CD14-positive monocyte (primary cell): ENCODE measurements at regions not wholly inside any gene's neighbourhood (a gene's known extent, or its start where the extent isn't known, plus 50 kb on each side); places are given as distances from the start of the nearest gene placed in this dataset.

Experiments
- DNase-seq, 3 donors: peaks; one replicate each; pipeline ENCODE4 v3.0.0-alpha.2; 2011 to 2022
- H2AFZ ChIP-seq: 2 replicates; pipeline ENCODE4 v1.6.0; 2012; ENCODE audit warnings: mild to moderate bottlenecking, low read depth, low read length, inconsistent platforms; ENCODE audit not compliant: insufficient read depth, poor library complexity, severe bottlenecking
- H3K27ac ChIP-seq, 2 donors: 1 replicate in 1 of 2; 2 replicates in 1 of 2; pipeline ENCODE4 v1.5.1; 2012 to 2013; ENCODE audit warnings: low read length in 2 of 2, control low read depth in 1 of 2, inconsistent platforms in 1 of 2, low read depth in 1 of 2, mild to moderate bottlenecking in 1 of 2
- H3K27me3 ChIP-seq, 2 donors: one replicate each; pipeline versions ENCODE4 v1.6.0 to v1.6.1; 2011 to 2013; ENCODE audit warnings: low read length in 2 of 2; ENCODE audit not compliant: control insufficient read depth in 2 of 2, insufficient read depth in 2 of 2
- H3K36me3 ChIP-seq, 2 donors: replicated peaks in 1 of 2; 1 replicate in 1 of 2; 2 replicates in 1 of 2; pipeline versions ENCODE4 v1.5.1 to v1.6.1; 2012 to 2013; ENCODE audit warnings: low read length in 2 of 2, control low read depth in 1 of 2, inconsistent platforms in 1 of 2, mild to moderate bottlenecking in 1 of 2; ENCODE audit not compliant: insufficient read depth in 2 of 2, control insufficient read depth in 1 of 2
- H3K4me1 ChIP-seq, 2 donors: 1 replicate in 1 of 2; 2 replicates in 1 of 2; pipeline versions ENCODE4 v1.5.1 to v1.6.1; 2012 to 2013; ENCODE audit warnings: low read length in 2 of 2, control low read depth in 1 of 2, inconsistent platforms in 1 of 2, mild to moderate bottlenecking in 1 of 2, moderate library complexity in 1 of 2; ENCODE audit not compliant: insufficient read depth in 2 of 2, control insufficient read depth in 1 of 2
- H3K4me2 ChIP-seq: replicated peaks from 2 replicates; pipeline ENCODE3; 2012; ENCODE audit warnings: low read length, moderate library complexity, mild to moderate bottlenecking; ENCODE audit not compliant: poor library complexity, severe bottlenecking; ENCODE audit errors: extremely low read depth
- H3K4me3 ChIP-seq, 3 experiments: fragments of 200-600 bp in 1 of 3; sonication (generic) in 1 of 3; replicated peaks in 1 of 3; 1 replicate in 2 of 3; 2 replicates in 1 of 3; pipeline ENCODE4 v1.5.1; 2011 to 2013; ENCODE audit warnings: low read length in 3 of 3, mild to moderate bottlenecking in 3 of 3, control low read depth in 2 of 3, low read depth in 2 of 3, inconsistent platforms in 1 of 3, moderate library complexity in 1 of 3
- H3K79me2 ChIP-seq: 2 replicates; pipeline ENCODE4 v1.6.0; 2012; ENCODE audit warnings: mild to moderate bottlenecking, control low read depth, inconsistent platforms, low read length, moderate library complexity; ENCODE audit not compliant: insufficient read depth
- H3K9ac ChIP-seq: 2 replicates; pipeline ENCODE4 v1.6.0; 2017; ENCODE audit warnings: low read length, mild to moderate bottlenecking; ENCODE audit not compliant: insufficient read depth, poor library complexity, severe bottlenecking
- H3K9me3 ChIP-seq, 2 donors: replicated peaks in 1 of 2; 1 replicate in 1 of 2; 2 replicates in 1 of 2; pipeline versions ENCODE4 v1.5.1 to v1.6.1; 2012 to 2013; ENCODE audit warnings: low read length in 2 of 2, control low read depth in 1 of 2; ENCODE audit not compliant: control insufficient read depth in 1 of 2, insufficient read depth in 1 of 2
- H4K20me1 ChIP-seq: 2 replicates; pipeline ENCODE4 v1.6.0; 2012; ENCODE audit warnings: mild to moderate bottlenecking, low read length, control low read depth, moderate library complexity; ENCODE audit not compliant: insufficient read depth
- H3K27ac Mint-ChIP-seq, 7 donors: one replicate each; pipeline ENCODE4 v1.8.0; 2020; ENCODE audit warnings: mild to moderate bottlenecking in 7 of 7, mixed read lengths in 7 of 7, moderate library complexity in 6 of 7, inconsistent platforms in 2 of 7
- H3K27me3 Mint-ChIP-seq, 3 donors: one replicate each; pipeline ENCODE4 v1.8.0; 2021 to 2022; ENCODE audit warnings: low read depth in 3 of 3, mild to moderate bottlenecking in 3 of 3, mixed read lengths in 3 of 3, moderate library complexity in 3 of 3, inconsistent platforms in 1 of 3
- H3K36me3 Mint-ChIP-seq, 2 donors: one replicate each; pipeline ENCODE4 v1.8.0; 2020; ENCODE audit warnings: mixed read lengths in 2 of 2, inconsistent platforms in 1 of 2, mild to moderate bottlenecking in 1 of 2
- H3K4me1 Mint-ChIP-seq: one replicate; pipeline ENCODE4 v1.8.0; 2020; ENCODE audit warnings: mild to moderate bottlenecking, mixed read lengths
- H3K4me3 Mint-ChIP-seq, 2 donors: one replicate each; pipeline ENCODE4 v1.8.0; 2020; ENCODE audit warnings: mild to moderate bottlenecking in 2 of 2, mixed read lengths in 2 of 2, moderate library complexity in 1 of 2
- H3K9me3 Mint-ChIP-seq, 7 donors: one replicate each; pipeline ENCODE4 v1.8.0; 2020 to 2022; ENCODE audit warnings: mixed read lengths in 7 of 7, mild to moderate bottlenecking in 6 of 7, moderate library complexity in 6 of 7, inconsistent platforms in 2 of 7
- WGBS: methylation state at CpG from one replicate; pipeline ENCODE4 v1.1.5; 2013; ENCODE audit warnings: missing lambda C conversion rate; ENCODE audit not compliant: insufficient coverage; 5-methylcytosine and 5-hydroxymethylcytosine counted together
- intact Hi-C, 2 donors: fragments of 100-400 bp; cut with micrococcal nuclease; formaldehyde crosslinking; loops; one replicate each; pipeline versions ENCODE4 v1.15.0 to v1.15.1; 2023
- TF ChIP-seq, protein P1 (sequence below): fragments of 200-600 bp; IDR thresholded peaks from one replicate; pipeline ENCODE4 v1.8.0; 2022; ENCODE audit warnings: antibody characterized with exemption, mild to moderate bottlenecking

DNA sequence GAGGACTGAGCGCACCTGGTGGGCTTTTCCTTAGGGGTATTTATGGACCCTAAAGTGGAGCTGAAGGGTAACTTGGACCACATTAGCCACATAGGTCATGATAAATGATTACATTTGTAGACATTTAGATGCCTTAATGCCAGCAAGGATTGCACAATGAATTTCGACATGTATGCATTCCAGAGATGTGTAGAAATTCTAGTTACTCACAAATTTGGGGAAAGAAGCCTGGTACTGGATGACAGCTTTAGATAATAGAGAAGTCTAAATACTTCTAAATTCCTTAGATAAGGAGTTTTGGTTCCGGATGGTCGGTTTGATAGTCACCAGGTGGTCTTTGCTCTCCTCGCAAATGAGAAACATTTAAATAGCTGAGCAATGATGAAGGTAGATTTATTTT lies 609.5 kb upstream of the PRKX start:
- TF ChIP-seq, protein P1, sequence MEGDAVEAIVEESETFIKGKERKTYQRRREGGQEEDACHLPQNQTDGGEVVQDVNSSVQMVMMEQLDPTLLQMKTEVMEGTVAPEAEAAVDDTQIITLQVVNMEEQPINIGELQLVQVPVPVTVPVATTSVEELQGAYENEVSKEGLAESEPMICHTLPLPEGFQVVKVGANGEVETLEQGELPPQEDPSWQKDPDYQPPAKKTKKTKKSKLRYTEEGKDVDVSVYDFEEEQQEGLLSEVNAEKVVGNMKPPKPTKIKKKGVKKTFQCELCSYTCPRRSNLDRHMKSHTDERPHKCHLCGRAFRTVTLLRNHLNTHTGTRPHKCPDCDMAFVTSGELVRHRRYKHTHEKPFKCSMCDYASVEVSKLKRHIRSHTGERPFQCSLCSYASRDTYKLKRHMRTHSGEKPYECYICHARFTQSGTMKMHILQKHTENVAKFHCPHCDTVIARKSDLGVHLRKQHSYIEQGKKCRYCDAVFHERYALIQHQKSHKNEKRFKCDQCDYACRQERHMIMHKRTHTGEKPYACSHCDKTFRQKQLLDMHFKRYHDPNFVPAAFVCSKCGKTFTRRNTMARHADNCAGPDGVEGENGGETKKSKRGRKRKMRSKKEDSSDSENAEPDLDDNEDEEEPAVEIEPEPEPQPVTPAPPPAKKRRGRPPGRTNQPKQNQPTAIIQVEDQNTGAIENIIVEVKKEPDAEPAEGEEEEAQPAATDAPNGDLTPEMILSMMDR, result no peak
- Histone ChIP-seq H3K27ac (no peak overlapping the region), H4K20me1 (no peaks in the 10 kb centered on the region), H3K9me3 (peaks cover 0 to 5% of the 10 kb centered on the region in 2 donors), H3K79me2 (no peaks in the 10 kb centered on the region), H3K9ac (no peak overlapping the region), H3K36me3 (no peaks in the 10 kb centered on the region), H3K4me2 (no peak overlapping the region), H2AFZ (no peak overlapping the region), H3K27me3 (no peaks in the 10 kb centered on the region), H3K4me1 (no peaks in the 10 kb centered on the region), H3K4me3 (no peak overlapping the region)
- intact Hi-C loops, result no loop called here
- DNase-seq, result no peak
- H3K27ac Mint-ChIP-seq, result no peak overlapping the region
- no peaks in the 10 kb centered on the region for H3K27me3 Mint-ChIP-seq
- no peaks in the 10 kb centered on the region for H3K36me3 Mint-ChIP-seq
- H3K9me3 Mint-ChIP-seq, result peaks cover 0 to 5% (median 0%) of the 10 kb centered on the region in 7 donors
- no peak overlapping the region for H3K4me3 Mint-ChIP-seq
- H3K4me1 Mint-ChIP-seq, result no peaks in the 10 kb centered on the region
- no CpG with 5 or more reads among the region's 5 CpGs for WGBS

GRCh38 chrX:4320436-4320947 lies 607.0 kb upstream of the PRKX start:
- intact Hi-C loops, result no loop called here
- no peaks in the 10 kb centered on the region for H3K4me1 Mint-ChIP-seq

More at GRCh38 chrX:4320436-4320947, 607.0 kb upstream of the PRKX start:
- H3K79me2 ChIP-seq, result no peaks in the 10 kb centered on the region
- no peak overlapping the region for H2AFZ ChIP-seq
- no peak overlapping the region for H3K9ac ChIP-seq
- DNase-seq, result no peak
- no peaks in the 10 kb centered on the region for H3K36me3 ChIP-seq
- peaks cover 0 to 5% (median 0%) of the 10 kb centered on the region in 7 donors for H3K9me3 Mint-ChIP-seq
- H3K27me3 ChIP-seq, result no peaks in the 10 kb centered on the region
- H3K4me3 Mint-ChIP-seq, result no peak overlapping the region
- H3K36me3 Mint-ChIP-seq, result no peaks in the 10 kb centered on the region
- TF ChIP-seq, protein P1, result no peak
- H3K27me3 Mint-ChIP-seq, result no peaks in the 10 kb centered on the region
- peaks cover 0 to 5% of the 10 kb centered on the region in 2 donors for H3K9me3 ChIP-seq
- no peak overlapping the region for H3K27ac Mint-ChIP-seq
- WGBS, result 79% methylated on average over 5 of the region's 9 CpGs
- no peak overlapping the region for H3K4me3 ChIP-seq
- H3K4me1 ChIP-seq, result no peaks in the 10 kb centered on the region
- H3K4me2 ChIP-seq, result no peak overlapping the region
- no peaks in the 10 kb centered on the region for H4K20me1 ChIP-seq
- no peak overlapping the region for H3K27ac ChIP-seq
